ENCODE measurements at regions not wholly inside any gene's neighbourhood (a gene's known extent, or its start where the extent isn't known, plus 50 kb on each side); places are given as distances from the start of the nearest gene placed in this dataset.

DNA sequence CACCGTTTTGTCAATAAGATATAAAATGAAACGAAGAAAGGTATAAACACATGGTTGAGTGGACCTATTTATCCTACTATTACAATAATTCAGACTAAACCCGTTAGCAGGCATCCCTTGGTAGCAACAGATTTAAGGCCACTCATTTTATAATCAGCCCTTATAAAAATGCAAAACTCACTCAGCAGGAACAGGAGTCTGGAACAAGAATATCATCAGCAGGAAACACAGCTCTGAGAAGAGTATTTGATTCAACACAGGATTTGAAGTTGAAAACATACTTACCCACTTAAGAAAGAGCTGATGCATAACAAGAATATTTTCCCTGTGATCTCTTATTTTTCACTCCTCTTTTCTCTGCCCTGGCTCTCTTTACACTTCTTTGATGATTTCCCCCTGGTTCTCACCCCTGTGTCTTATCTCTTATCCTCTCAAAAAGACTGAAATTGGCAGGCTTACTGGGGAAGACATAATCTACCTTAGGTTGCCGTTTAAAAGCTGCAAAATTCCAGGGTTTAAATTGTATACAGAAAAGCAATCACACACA, 1722.7 kb downstream of the SLITRK5 start (continued):
- TF ChIP-seq, protein P1, sequence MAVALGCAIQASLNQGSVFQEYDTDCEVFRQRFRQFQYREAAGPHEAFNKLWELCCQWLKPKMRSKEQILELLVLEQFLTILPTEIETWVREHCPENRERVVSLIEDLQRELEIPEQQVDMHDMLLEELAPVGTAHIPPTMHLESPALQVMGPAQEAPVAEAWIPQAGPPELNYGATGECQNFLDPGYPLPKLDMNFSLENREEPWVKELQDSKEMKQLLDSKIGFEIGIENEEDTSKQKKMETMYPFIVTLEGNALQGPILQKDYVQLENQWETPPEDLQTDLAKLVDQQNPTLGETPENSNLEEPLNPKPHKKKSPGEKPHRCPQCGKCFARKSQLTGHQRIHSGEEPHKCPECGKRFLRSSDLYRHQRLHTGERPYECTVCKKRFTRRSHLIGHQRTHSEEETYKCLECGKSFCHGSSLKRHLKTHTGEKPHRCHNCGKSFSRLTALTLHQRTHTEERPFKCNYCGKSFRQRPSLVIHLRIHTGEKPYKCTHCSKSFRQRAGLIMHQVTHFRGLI (tag by site-specific recombination; IDR thresholded peaks at IDR 0.05) = no peak
- TF ChIP-seq SP7 (tag by site-specific recombination; IDR thresholded peaks at IDR 0.05) (no peak), ZNF37A (tag by site-specific recombination; IDR thresholded peaks at IDR 0.05) (no peak), ZNF548 (tag by site-specific recombination; IDR thresholded peaks at IDR 0.05) (no peak), ZNF555 (tag by site-specific recombination; conservative IDR thresholded peaks at IDR 0.05) (no peak), ZNF560 (tag by site-specific recombination; IDR thresholded peaks at IDR 0.05; ENCODE audit: borderline replicate concordance) (no peak), ZNF830 (tag by site-specific recombination; IDR thresholded peaks at IDR 0.05; ENCODE audit: low read depth) (no peak), ZNF423 (tag by site-specific recombination; IDR thresholded peaks at IDR 0.05) (no peak), GLIS2 (tag by site-specific recombination; IDR thresholded peaks at IDR 0.05) (no peak), MZF1 (tag by site-specific recombination; IDR thresholded peaks at IDR 0.05; ENCODE audit: borderline replicate concordance) (no peak)

- Histone ChIP-seq H3K36me3 (ENCODE audit: control insufficient read depth in 2 of 2, insufficient read depth in 1 of 2, low read length in 2 of 2) (no peaks in the 10 kb centered on the region), H3K27ac (ENCODE audit: extremely low read depth, low read depth, low read length) (no peak overlapping the region), H3K4me1 (ENCODE audit: control insufficient read depth, insufficient read depth, low read length) (no peaks in the 10 kb centered on the region), H3K4me3 (ENCODE audit: low read depth, low read length) (no peak overlapping the region), H3K9me3 (ENCODE audit: control insufficient read depth, insufficient read depth, low read depth, low read length) (no peaks in the 10 kb centered on the region)
- POLR2A ChIA-PET = no interaction called here
- TF ChIP-seq, protein P2, sequence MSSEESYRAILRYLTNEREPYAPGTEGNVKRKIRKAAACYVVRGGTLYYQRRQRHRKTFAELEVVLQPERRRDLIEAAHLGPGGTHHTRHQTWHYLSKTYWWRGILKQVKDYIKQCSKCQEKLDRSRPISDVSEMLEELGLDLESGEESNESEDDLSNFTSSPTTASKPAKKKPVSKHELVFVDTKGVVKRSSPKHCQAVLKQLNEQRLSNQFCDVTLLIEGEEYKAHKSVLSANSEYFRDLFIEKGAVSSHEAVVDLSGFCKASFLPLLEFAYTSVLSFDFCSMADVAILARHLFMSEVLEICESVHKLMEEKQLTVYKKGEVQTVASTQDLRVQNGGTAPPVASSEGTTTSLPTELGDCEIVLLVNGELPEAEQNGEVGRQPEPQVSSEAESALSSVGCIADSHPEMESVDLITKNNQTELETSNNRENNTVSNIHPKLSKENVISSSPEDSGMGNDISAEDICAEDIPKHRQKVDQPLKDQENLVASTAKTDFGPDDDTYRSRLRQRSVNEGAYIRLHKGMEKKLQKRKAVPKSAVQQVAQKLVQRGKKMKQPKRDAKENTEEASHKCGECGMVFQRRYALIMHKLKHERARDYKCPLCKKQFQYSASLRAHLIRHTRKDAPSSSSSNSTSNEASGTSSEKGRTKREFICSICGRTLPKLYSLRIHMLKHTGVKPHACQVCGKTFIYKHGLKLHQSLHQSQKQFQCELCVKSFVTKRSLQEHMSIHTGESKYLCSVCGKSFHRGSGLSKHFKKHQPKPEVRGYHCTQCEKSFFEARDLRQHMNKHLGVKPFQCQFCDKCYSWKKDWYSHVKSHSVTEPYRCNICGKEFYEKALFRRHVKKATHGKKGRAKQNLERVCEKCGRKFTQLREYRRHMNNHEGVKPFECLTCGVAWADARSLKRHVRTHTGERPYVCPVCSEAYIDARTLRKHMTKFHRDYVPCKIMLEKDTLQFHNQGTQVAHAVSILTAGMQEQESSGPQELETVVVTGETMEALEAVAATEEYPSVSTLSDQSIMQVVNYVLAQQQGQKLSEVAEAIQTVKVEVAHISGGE (tag by site-specific recombination; conservative IDR thresholded peaks at IDR 0.05; ENCODE audit: low read depth) = no peak
- TF ChIP-seq SP2 (tag by site-specific recombination; IDR thresholded peaks at IDR 0.05) (no peak), ZSCAN30 (tag by site-specific recombination; IDR thresholded peaks at IDR 0.05) (no peak), ZNF239 (tag by site-specific recombination; IDR thresholded peaks at IDR 0.05) (no peak), HIC1 (tag by site-specific recombination; IDR thresholded peaks at IDR 0.05) (no peak), OSR2 (tag by site-specific recombination; IDR thresholded peaks at IDR 0.05) (no peak), ZFP69B (tag by site-specific recombination; IDR thresholded peaks at IDR 0.05) (no peak), KLF7 (tag by site-specific recombination; IDR thresholded peaks at IDR 0.05; ENCODE audit: borderline replicate concordance) (no peak), HOXA7 (CRISPR knock-in tag; IDR thresholded peaks at IDR 0.05; ENCODE audit: borderline replicate concordance) (no peak), GLI2 (tag by site-specific recombination; IDR thresholded peaks at IDR 0.05; ENCODE audit: borderline replicate concordance, low read depth) (no peak), ZNF354C (tag by site-specific recombination; IDR thresholded peaks at IDR 0.05; ENCODE audit: borderline replicate concordance, low read depth) (no peak), KLF16 (tag by site-specific recombination; IDR thresholded peaks at IDR 0.05) (no peak), SCRT2 (tag by site-specific recombination; IDR thresholded peaks at IDR 0.05) (no peak), ZNF521 (tag by site-specific recombination; IDR thresholded peaks at IDR 0.05) (no peak), ZNF10 (tag by site-specific recombination; IDR thresholded peaks at IDR 0.05) (no peak), ZNF544 (tag by site-specific recombination; IDR thresholded peaks at IDR 0.05) (no peak)
- TF ChIP-seq, protein P3, sequence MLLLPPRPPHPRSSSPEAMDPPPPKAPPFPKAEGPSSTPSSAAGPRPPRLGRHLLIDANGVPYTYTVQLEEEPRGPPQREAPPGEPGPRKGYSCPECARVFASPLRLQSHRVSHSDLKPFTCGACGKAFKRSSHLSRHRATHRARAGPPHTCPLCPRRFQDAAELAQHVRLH (tag by site-specific recombination; IDR thresholded peaks at IDR 0.05) = no peak
- CTCF ChIA-PET = no interaction called here
Observed at GRCh38 chr13:89401264-89401675, 1730.1 kb downstream of the SLITRK5 start.

All from HEK293 (cell line).